SK-N-SH treated with all-trans-retinoic acid at 6 μM for 48 hours (cell line): ENCODE measurements at regions not wholly inside any gene's neighbourhood (a gene's known extent, or its start where the extent isn't known, plus 50 kb on each side); places are given as distances from the start of the nearest gene placed in this dataset.

Experiments used
- ARNTL ChIP-seq: fragments of 450-650 bp; formaldehyde crosslinking; IDR thresholded peaks from 2 replicates; pipeline ENCODE4 v1.5.0; 2020; ENCODE audit warnings: low read depth, mild to moderate bottlenecking, moderate library complexity, borderline replicate concordance
- ISL1 ChIP-seq: fragments of 250-450 bp; sonication (Bioruptor Pico); IDR thresholded peaks from 2 replicates; pipeline ENCODE4 v2.1.2; 2022; ENCODE audit warnings: mild to moderate bottlenecking, moderate library complexity
- PATZ1 ChIP-seq: fragments of 250-450 bp; sonication (Bioruptor Pico); IDR thresholded peaks from 2 replicates; pipeline ENCODE4 v1.8.0; 2020; ENCODE audit warnings: mild to moderate bottlenecking, moderate library complexity, borderline replicate concordance
- POU6F1 ChIP-seq: fragments of 250-450 bp; sonication (Bioruptor Pico); IDR thresholded peaks from 2 replicates; pipeline ENCODE4 v1.8.0; 2021; ENCODE audit warnings: low read depth, mild to moderate bottlenecking, moderate library complexity, borderline replicate concordance
- SNAI2 ChIP-seq: fragments of 250-450 bp; sonication (Bioruptor Pico); IDR thresholded peaks from 2 replicates; pipeline ENCODE4 v1.5.0; 2020; ENCODE audit warnings: mild to moderate bottlenecking, moderate library complexity
- TCF4 ChIP-seq: fragments of 250-450 bp; sonication (Bioruptor Pico); IDR thresholded peaks from 2 replicates; pipeline ENCODE4 v1.8.0; 2021; ENCODE audit warnings: mild to moderate bottlenecking, moderate library complexity, borderline replicate concordance
- TOX ChIP-seq: fragments of 250-450 bp; sonication (Bioruptor Pico); IDR thresholded peaks from 2 replicates; pipeline ENCODE4 v1.8.0; 2021; ENCODE audit warnings: mild to moderate bottlenecking, moderate library complexity, borderline replicate concordance
- ZNF565 ChIP-seq: fragments of 450-650 bp; formaldehyde crosslinking; conservative IDR thresholded peaks from 2 replicates; pipeline ENCODE4 v1.5.0; 2020; ENCODE audit warnings: low read depth, mild to moderate bottlenecking, moderate library complexity
- ZNF70 ChIP-seq: fragments of 450-650 bp; formaldehyde crosslinking; IDR thresholded peaks from 2 replicates; pipeline ENCODE4 v1.5.0; 2020; ENCODE audit warnings: mild to moderate bottlenecking, moderate library complexity

- TF ChIP-seq PATZ1 (CRISPR knock-in tag) (no peak), SNAI2 (CRISPR knock-in tag) (no peak), ZNF70 (CRISPR knock-in tag) (no peak), TCF4 (CRISPR knock-in tag) (no peak), TOX (CRISPR knock-in tag) (no peak), ZNF565 (CRISPR knock-in tag) (no peak), POU6F1 (CRISPR knock-in tag) (no peak), ARNTL (CRISPR knock-in tag) (no peak), ISL1 (no peak)
Measured at GRCh38 chr13:103694471-103694870, 628.3 kb upstream of the SLC10A2 start.
